Transverse colon (tissue), 4 donors: ENCODE measurements at regions not wholly inside any gene's neighbourhood (a gene's known extent, or its start where the extent isn't known, plus 50 kb on each side); places are given as distances from the start of the nearest gene placed in this dataset.

ENCODE experiments used
- DNase-seq: peaks from one replicate; pipeline ENCODE4 v3.0.0-alpha.2; 2019
- H3K27ac ChIP-seq, 4 donors: fragments of 200-600 bp; sonication (generic); 2 replicates each; pipeline ENCODE4 v1.5.1; 2016 to 2018; ENCODE audit warnings: inconsistent platforms in 4 of 4
- H3K27me3 ChIP-seq: fragments of 200-600 bp; sonication (generic); 2 replicates; pipeline ENCODE4 v1.5.1; 2017; ENCODE audit warnings: inconsistent platforms
- H3K36me3 ChIP-seq, 4 donors: fragments of 200-600 bp; sonication (generic); 2 replicates each; pipeline ENCODE4 v1.5.1; 2017 to 2019; ENCODE audit warnings: inconsistent platforms in 4 of 4
- H3K4me1 ChIP-seq, 4 donors: fragments of 200-600 bp; sonication (generic); 2 replicates each; pipeline ENCODE4 v1.5.1; 2017 to 2020; ENCODE audit warnings: inconsistent platforms in 4 of 4
- H3K4me3 ChIP-seq, 4 donors: fragments of 200-600 bp; sonication (generic); 1 replicate in 1 of 4; 2 replicates in 3 of 4; pipeline versions ENCODE4 v1.5.1 to v1.6.1; 2017 to 2019; ENCODE audit warnings: inconsistent platforms in 4 of 4
- H3K9me3 ChIP-seq, 2 donors: fragments of 200-600 bp; sonication (generic); 2 replicates each; pipeline ENCODE4 v1.5.1; 2017 to 2019; ENCODE audit warnings: inconsistent platforms in 2 of 2
- CTCF ChIP-seq, 5 experiments: fragments of 200-600 bp in 3 of 5; fragments of 450-650 bp in 2 of 5; sonication (generic) in 3 of 5; IDR thresholded peaks; 1 replicate in 2 of 5; 2 replicates in 3 of 5; pipeline ENCODE4 v1.5.1; 2016 to 2017; ENCODE audit warnings: antibody characterized with exemption in 5 of 5, inconsistent platforms in 3 of 5, mild to moderate bottlenecking in 2 of 5, moderate library complexity in 1 of 5
- EP300 ChIP-seq: sonication (generic); formaldehyde crosslinking; IDR thresholded peaks from one replicate; pipeline ENCODE4 v1.6.1; 2017; ENCODE audit warnings: antibody characterized with exemption, low read depth
- POLR2A ChIP-seq: fragments of 450-650 bp; IDR thresholded peaks from one replicate; pipeline ENCODE4 v1.6.1; 2016; ENCODE audit warnings: antibody characterized with exemption, mild to moderate bottlenecking, moderate library complexity
- POLR2AphosphoS5 ChIP-seq, 3 donors: sonication (generic); formaldehyde crosslinking; IDR thresholded peaks; one replicate each; pipeline ENCODE4 v1.6.1; 2016; ENCODE audit warnings: antibody characterized with exemption in 3 of 3
- WGBS, 2 donors: methylation state at CpG; one replicate each; pipeline ENCODE4 v1.1.5; 2018; ENCODE audit warnings: low coverage in 1 of 2; 5-methylcytosine and 5-hydroxymethylcytosine counted together
- in situ Hi-C, 4 donors: fragments of 200-750 bp; cut with MboI; loops; one replicate each; pipeline versions ENCODE4 v1.15.0 to v1.15.1; 2017; ENCODE audit warnings: low sequenced_read_pairs in 3 of 4, low pct_ligation_motif_present in 1 of 4, low pct_unique_long_range_greater_than_20kb in 1 of 4
- intact Hi-C: fragments of 100-400 bp; cut with DNase I; formaldehyde crosslinking; loops from one replicate; pipeline ENCODE4 v1.15.1; 2023; ENCODE audit warnings: low total_unique reads

- intact Hi-C loops, result no loop called here
- H3K4me3 ChIP-seq, result no peak overlapping the region
- no peaks in the 10 kb centered on the region for H3K9me3 ChIP-seq
- no peaks in the 10 kb centered on the region for H3K27me3 ChIP-seq
- H3K4me1 ChIP-seq, result peaks cover 18 to 43% (median 29%) of the 10 kb centered on the region in 4 donors
- WGBS, 2 donors, result 20 to 23% methylated on average over 1 to 5 of the region's 5 CpGs
- TF ChIP-seq POLR2AphosphoS5 (IDR thresholded peaks at IDR 0.05) (no peak), POLR2A (no peak), EP300 (no peak), CTCF (IDR thresholded peaks at IDR 0.05) (no peak)
- peak overlapping the region; percentile 85 to 89 (median 88) for H3K27ac ChIP-seq
- in situ Hi-C loops, result loop anchor here in 1 of 4 donors (25.0 kb wide), 1 partner anchor 107 kb away; no protein-coding TSS in a partner anchor
- DNase-seq, result peak; percentile 11
- H3K36me3 ChIP-seq, result no peaks in the 10 kb centered on the region
Measured at GRCh38 chr4:123554801-123555232, 158.2 kb downstream of the SPRY1 start.

GRCh38 chr4:123555233-123555806, 158.7 kb downstream of the SPRY1 start:
- peak overlapping the region; percentile 85 to 89 (median 88) for H3K27ac ChIP-seq
- WGBS, 2 donors, result 13 to 14% methylated on average over 3 to 9 of the region's 9 CpGs
- TF ChIP-seq CTCF (IDR thresholded peaks at IDR 0.05) (no peak), POLR2AphosphoS5 (IDR thresholded peaks at IDR 0.05) (peak in 2 of 3 donors; percentile 60 to 65)
- no peaks in the 10 kb centered on the region for H3K27me3 ChIP-seq
- in situ Hi-C loops (loop anchor here in 1 of 4 donors (25.0 kb wide), 1 partner anchor 107 kb away; no protein-coding TSS in a partner anchor), intact Hi-C loops (no loop called here)
- no peaks in the 10 kb centered on the region for H3K36me3 ChIP-seq
- H3K9me3 ChIP-seq, result no peaks in the 10 kb centered on the region
- H3K4me1 ChIP-seq, result peaks cover 18 to 43% (median 29%) of the 10 kb centered on the region in 4 donors
- DNase-seq, result peak; percentile 93
- no peak overlapping the region for H3K4me3 ChIP-seq

- intact Hi-C loops, result no loop called here
- no peak overlapping the region for H3K4me3 ChIP-seq
- H3K4me1 ChIP-seq, result peaks cover 18 to 43% (median 29%) of the 10 kb centered on the region in 4 donors
Measured at GRCh38 chr4:123555807-123556273, 159.2 kb downstream of the SPRY1 start.

GRCh38 chr4:123556526-123556925, 159.9 kb downstream of the SPRY1 start:
- Histone ChIP-seq H3K9me3 (no peaks in the 10 kb centered on the region), H3K36me3 (no peaks in the 10 kb centered on the region), H3K27ac (peak overlapping the region; percentile 85 to 89 (median 88)), H3K27me3 (no peaks in the 10 kb centered on the region), H3K4me3 (no peak overlapping the region), H3K4me1 (peaks cover 18 to 43% (median 29%) of the 10 kb centered on the region in 4 donors)
- in situ Hi-C loops, result loop anchor here in 1 of 4 donors (25.0 kb wide), 1 partner anchor 106 kb away; no protein-coding TSS in a partner anchor
- WGBS, 2 donors, result 43 to 48% methylated on average over 4 of the region's 4 CpGs
- DNase-seq, result no peak
- intact Hi-C loops, result no loop called here
- TF ChIP-seq POLR2AphosphoS5 (IDR thresholded peaks at IDR 0.05) (peak in 1 of 3 donors; percentile 19), EP300 (no peak)

More at GRCh38 chr4:123555807-123556273, 159.2 kb downstream of the SPRY1 start:
- in situ Hi-C loops, result loop anchor here in 1 of 4 donors (25.0 kb wide), 1 partner anchor 106 kb away; no protein-coding TSS in a partner anchor
- no peak for TF ChIP-seq CTCF (IDR thresholded peaks at IDR 0.05)
- no peak for TF ChIP-seq EP300
- TF ChIP-seq POLR2A, result no peak
- TF ChIP-seq POLR2AphosphoS5 (IDR thresholded peaks at IDR 0.05), result no peak
- no peaks in the 10 kb centered on the region for H3K9me3 ChIP-seq
- H3K36me3 ChIP-seq, result no peaks in the 10 kb centered on the region
- H3K27me3 ChIP-seq, result no peaks in the 10 kb centered on the region
- H3K27ac ChIP-seq, result peak overlapping the region; percentile 85 to 89 (median 88)
- no peak for DNase-seq
- WGBS, 2 donors, result 31 to 46% methylated on average over 4 to 6 of the region's 6 CpGs
